PC-3 (cell line): ENCODE measurements at regions not wholly inside any gene's neighbourhood (a gene's known extent, or its start where the extent isn't known, plus 50 kb on each side); places are given as distances from the start of the nearest gene placed in this dataset.

Source experiments
- ATAC-seq: fragments of 200-7000 bp; cut with Tn5 transposase; 2 replicates; pipeline ENCODE4 v1.9.1; 2020; ENCODE audit warnings: mild to moderate bottlenecking, moderate library complexity
- BruUV-seq: library from RNA; stranded (reverse); fragments of 400-500 nt; replicated peaks from 2 replicates; lab custom pipeline; 2021; lab: Mats Ljungman, UMichigan
- CTCF ChIA-PET: fragments of 300-600 bp; sonication (Branson Sonifier 250); formaldehyde crosslinking; loops from one replicate; lab custom pipeline; 2022; ENCODE audit warnings: antibody characterized with exemption; lab: Charles Lee
- POLR2A ChIA-PET: fragments of 300-600 bp; sonication (Branson Sonifier 250); formaldehyde crosslinking; loops from one replicate; lab custom pipeline; 2022; ENCODE audit warnings: antibody characterized with exemption; ENCODE audit not compliant: unreplicated experiment; lab: Charles Lee
- DNase-seq: peaks from one replicate; pipeline ENCODE4 v3.0.0-alpha.2; 2015
- H2AFZ ChIP-seq: fragments of 300-600 bp; sonication (generic); 2 replicates; pipeline ENCODE4 v1.6.0; 2016; ENCODE audit warnings: antibody characterized with exemption, low read length
- H3F3A ChIP-seq: fragments of 300-600 bp; sonication (generic); one replicate; pipeline ENCODE4 v1.6.0; 2017; ENCODE audit warnings: antibody characterized with exemption, low read length, control low read depth, mild to moderate bottlenecking; ENCODE audit not compliant: unreplicated experiment
- H3K27ac ChIP-seq: fragments of 300-600 bp; sonication (generic); 2 replicates; pipeline ENCODE4 v1.5.1; 2016; ENCODE audit warnings: mild to moderate bottlenecking, low read length
- H3K27me3 ChIP-seq: fragments of 300-600 bp; sonication (generic); 2 replicates; pipeline ENCODE4 v1.6.1; 2016; ENCODE audit warnings: low read length, mixed read lengths
- H3K36me3 ChIP-seq: fragments of 300-600 bp; sonication (generic); 2 replicates; pipeline ENCODE4 v1.6.1; 2016; ENCODE audit warnings: low read depth, mixed run types, low read length, mixed read lengths
- H3K4me1 ChIP-seq: fragments of 300-600 bp; sonication (generic); 2 replicates; pipeline ENCODE4 v1.5.1; 2016; ENCODE audit warnings: low read length; ENCODE audit not compliant: insufficient read depth
- H3K4me2 ChIP-seq: fragments of 300-600 bp; sonication (generic); 2 replicates; pipeline ENCODE4 v1.6.0; 2016; ENCODE audit warnings: low read length
- H3K4me3 ChIP-seq: fragments of 300-600 bp; sonication (generic); 2 replicates; pipeline ENCODE4 v1.5.1; 2016; ENCODE audit warnings: mild to moderate bottlenecking, low read length, mixed read lengths
- H3K79me2 ChIP-seq: fragments of 300-600 bp; sonication (generic); 2 replicates; pipeline ENCODE4 v1.6.1; 2017; ENCODE audit warnings: low read length, mixed read lengths
- H3K9ac ChIP-seq: fragments of 300-600 bp; sonication (generic); 2 replicates; pipeline ENCODE4 v1.6.0; 2016; ENCODE audit warnings: mild to moderate bottlenecking, low read length
- H3K9me2 ChIP-seq: fragments of 300-600 bp; sonication (generic); replicated peaks from 2 replicates; pipeline ENCODE4 v1.6.1; 2016; ENCODE audit warnings: mixed run types, low read length, mixed read lengths
- H3K9me3 ChIP-seq: fragments of 300-600 bp; sonication (generic); 2 replicates; pipeline ENCODE4 v1.6.1; 2016; ENCODE audit warnings: low read length, mixed read lengths
- H4K20me1 ChIP-seq: fragments of 300-600 bp; sonication (generic); 2 replicates; pipeline ENCODE4 v1.6.1; 2016; ENCODE audit warnings: low read length, mixed read lengths
- EZH2 ChIP-seq: fragments of 300-600 bp; sonication (generic); IDR thresholded peaks from one replicate; pipeline ENCODE4 v1.6.1; 2017; ENCODE audit warnings: antibody characterized with exemption, mild to moderate bottlenecking, low read length; ENCODE audit not compliant: unreplicated experiment
- EZH2phosphoT487 ChIP-seq: fragments of 300-600 bp; sonication (generic); IDR thresholded peaks from 2 replicates; pipeline ENCODE4 v1.6.1; 2018; ENCODE audit warnings: mild to moderate bottlenecking, antibody characterized with exemption, low read length, borderline replicate concordance
- intact Hi-C: fragments of 100-400 bp; cut with micrococcal nuclease; formaldehyde crosslinking; loops from 2 replicates; pipeline ENCODE4 v1.9.0; 2023
- TF ChIP-seq, protein P1 (sequence below): fragments of 300-600 bp; sonication (generic); conservative IDR thresholded peaks from 2 replicates; pipeline ENCODE4 v1.5.1; 2017; ENCODE audit warnings: antibody characterized with exemption, low read depth, mild to moderate bottlenecking, low read length

DNA sequence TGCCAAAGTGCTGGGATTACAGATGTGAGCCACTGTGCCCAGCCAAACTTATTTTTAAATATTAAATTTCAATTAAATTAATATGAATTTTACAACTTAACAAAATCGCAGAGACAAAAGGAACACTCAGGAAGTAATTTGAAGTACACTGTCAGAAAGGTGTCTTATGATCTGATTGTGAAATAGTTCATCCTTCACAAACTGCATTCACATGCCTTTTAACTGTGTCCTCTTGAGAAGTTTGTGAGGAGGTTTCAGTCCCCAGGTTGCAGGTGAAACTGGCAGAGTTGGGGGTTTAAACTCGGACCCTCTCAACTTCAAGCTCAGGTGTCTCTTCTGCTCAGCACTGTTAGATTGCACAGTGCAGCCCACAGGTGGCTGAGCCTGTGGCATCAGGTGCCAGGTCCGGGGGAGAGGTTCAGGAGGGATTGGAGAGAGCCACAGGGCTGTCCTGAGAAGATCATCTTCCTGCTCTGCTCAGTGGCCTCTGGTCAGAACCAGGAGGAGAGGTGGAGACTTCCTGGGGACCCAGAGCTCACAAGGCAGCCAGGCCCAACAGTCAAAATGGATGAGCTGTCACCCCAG is 152.3 kb upstream of the RAB4A start:
- no peak overlapping the region for H3K4me2 ChIP-seq
- intact Hi-C loops = no loop called here
- no peaks in the 10 kb centered on the region for H3K36me3 ChIP-seq
- ChIA-PET CTCF (no interaction called here), POLR2A (no interaction called here)
- no peak overlapping the region for H3K27ac ChIP-seq
- H3K9me3 ChIP-seq = no peaks in the 10 kb centered on the region
- H4K20me1 ChIP-seq = no peaks in the 10 kb centered on the region
- no TSS peak for BruUV-seq
- ATAC-seq = no peak
- no peak overlapping the region for H3K9ac ChIP-seq
- H3K4me1 ChIP-seq = peaks cover 4% of the 10 kb centered on the region; the same call in 1 of the 2 replicates
- no peak overlapping the region for H3K4me3 ChIP-seq
- TF ChIP-seq EZH2phosphoT487 (no peak), EZH2 (no peak)
- TF ChIP-seq, protein P1, sequence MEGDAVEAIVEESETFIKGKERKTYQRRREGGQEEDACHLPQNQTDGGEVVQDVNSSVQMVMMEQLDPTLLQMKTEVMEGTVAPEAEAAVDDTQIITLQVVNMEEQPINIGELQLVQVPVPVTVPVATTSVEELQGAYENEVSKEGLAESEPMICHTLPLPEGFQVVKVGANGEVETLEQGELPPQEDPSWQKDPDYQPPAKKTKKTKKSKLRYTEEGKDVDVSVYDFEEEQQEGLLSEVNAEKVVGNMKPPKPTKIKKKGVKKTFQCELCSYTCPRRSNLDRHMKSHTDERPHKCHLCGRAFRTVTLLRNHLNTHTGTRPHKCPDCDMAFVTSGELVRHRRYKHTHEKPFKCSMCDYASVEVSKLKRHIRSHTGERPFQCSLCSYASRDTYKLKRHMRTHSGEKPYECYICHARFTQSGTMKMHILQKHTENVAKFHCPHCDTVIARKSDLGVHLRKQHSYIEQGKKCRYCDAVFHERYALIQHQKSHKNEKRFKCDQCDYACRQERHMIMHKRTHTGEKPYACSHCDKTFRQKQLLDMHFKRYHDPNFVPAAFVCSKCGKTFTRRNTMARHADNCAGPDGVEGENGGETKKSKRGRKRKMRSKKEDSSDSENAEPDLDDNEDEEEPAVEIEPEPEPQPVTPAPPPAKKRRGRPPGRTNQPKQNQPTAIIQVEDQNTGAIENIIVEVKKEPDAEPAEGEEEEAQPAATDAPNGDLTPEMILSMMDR = no peak
- H2AFZ ChIP-seq = no peak overlapping the region
- no peaks in the 10 kb centered on the region for H3K79me2 ChIP-seq
- H3K27me3 ChIP-seq = peaks cover 19% of the 10 kb centered on the region
- no peaks in the 10 kb centered on the region for H3F3A ChIP-seq
- DNase-seq = no peak
- no peaks in the 10 kb centered on the region for H3K9me2 ChIP-seq

DNA sequence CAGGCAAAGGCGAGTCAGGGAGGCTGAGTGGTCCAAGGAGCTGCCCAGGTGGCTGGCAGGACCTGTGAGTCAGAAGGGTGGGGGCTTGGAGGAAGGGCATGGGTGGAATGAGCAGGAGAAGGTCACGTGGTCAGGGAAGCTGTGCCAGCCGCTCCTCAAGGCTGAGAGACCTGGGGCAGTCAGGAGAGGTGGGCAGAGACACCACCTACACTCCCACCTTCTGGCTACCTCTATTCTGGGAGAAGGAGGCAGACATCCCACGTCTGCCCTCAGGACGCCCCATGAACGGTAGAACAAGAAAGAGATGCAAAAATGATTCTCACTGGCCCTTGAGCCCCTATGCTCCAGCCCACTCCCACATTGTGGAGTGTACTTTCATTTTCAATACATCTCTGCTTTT is 151.8 kb upstream of the RAB4A start:
- CTCF ChIA-PET = no interaction called here
- no TSS peak for BruUV-seq

DNA sequence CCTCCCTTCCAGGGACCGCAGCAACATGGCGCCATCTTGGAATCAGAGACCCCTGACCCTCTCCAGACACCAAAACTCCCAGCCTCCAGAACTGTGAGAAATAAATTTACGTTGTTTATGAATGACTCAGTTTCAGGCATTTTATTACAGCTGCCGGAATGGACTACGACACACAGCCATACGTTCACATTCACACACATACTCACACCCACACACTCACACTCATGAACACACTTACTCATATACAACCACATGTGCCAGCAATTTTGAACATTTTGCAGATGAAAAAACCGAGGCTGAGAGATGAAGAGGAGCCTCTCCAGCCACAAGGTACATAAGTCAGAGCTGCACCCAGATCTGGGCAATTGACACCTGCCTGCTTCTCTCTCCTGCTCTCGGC is 151.0 kb upstream of the RAB4A start:
- Histone ChIP-seq H3K27me3 (peaks cover 32% of the 10 kb centered on the region), H3K4me3 (no peak overlapping the region), H3K4me1 (peaks cover 4% of the 10 kb centered on the region; the same call in 1 of the 2 replicates), H3K36me3 (no peaks in the 10 kb centered on the region), H3K79me2 (no peaks in the 10 kb centered on the region), H3F3A (no peaks in the 10 kb centered on the region), H4K20me1 (no peaks in the 10 kb centered on the region), H3K4me2 (no peak overlapping the region), H3K9me3 (no peaks in the 10 kb centered on the region), H2AFZ (no peak overlapping the region), H3K9ac (no peak overlapping the region), H3K27ac (no peak overlapping the region), H3K9me2 (no peaks in the 10 kb centered on the region)
- TF ChIP-seq EZH2 (no peak), EZH2phosphoT487 (no peak)
- TF ChIP-seq, protein P1 = no peak
- POLR2A ChIA-PET = no interaction called here
- intact Hi-C loops = no loop called here
- ATAC-seq = no peak
- DNase-seq = no peak
- CTCF ChIA-PET = no interaction called here
- no TSS peak for BruUV-seq

More for the DNA sequence above, 151.8 kb upstream of the RAB4A start:
- Histone ChIP-seq H3K9me3 (no peaks in the 10 kb centered on the region), H3F3A (no peaks in the 10 kb centered on the region), H3K9ac (no peak overlapping the region), H3K79me2 (no peaks in the 10 kb centered on the region), H2AFZ (no peak overlapping the region), H3K36me3 (no peaks in the 10 kb centered on the region), H3K9me2 (no peaks in the 10 kb centered on the region), H3K4me3 (no peak overlapping the region), H3K4me1 (peaks cover 4% of the 10 kb centered on the region; the same call in 1 of the 2 replicates), H3K4me2 (no peak overlapping the region), H4K20me1 (no peaks in the 10 kb centered on the region), H3K27ac (no peak overlapping the region), H3K27me3 (peaks cover 25% of the 10 kb centered on the region)
- ATAC-seq = no peak
- DNase-seq = peak; percentile 13
- POLR2A ChIA-PET = no interaction called here
- TF ChIP-seq EZH2 (no peak), EZH2phosphoT487 (no peak)
- TF ChIP-seq, protein P1 = no peak
- intact Hi-C loops = no loop called here
